NOMO-1 treated with dmso at 0.1 percent for 144 hours (cell line): ENCODE measurements at regions not wholly inside any gene's neighbourhood (a gene's known extent, or its start where the extent isn't known, plus 50 kb on each side); places are given as distances from the start of the nearest gene placed in this dataset.

Source experiments
- DNase-seq: peaks from one replicate; lab custom pipeline; 2025; ENCODE audit not compliant: unreplicated experiment; lab: John Stamatoyannopoulos, UW

DNA sequence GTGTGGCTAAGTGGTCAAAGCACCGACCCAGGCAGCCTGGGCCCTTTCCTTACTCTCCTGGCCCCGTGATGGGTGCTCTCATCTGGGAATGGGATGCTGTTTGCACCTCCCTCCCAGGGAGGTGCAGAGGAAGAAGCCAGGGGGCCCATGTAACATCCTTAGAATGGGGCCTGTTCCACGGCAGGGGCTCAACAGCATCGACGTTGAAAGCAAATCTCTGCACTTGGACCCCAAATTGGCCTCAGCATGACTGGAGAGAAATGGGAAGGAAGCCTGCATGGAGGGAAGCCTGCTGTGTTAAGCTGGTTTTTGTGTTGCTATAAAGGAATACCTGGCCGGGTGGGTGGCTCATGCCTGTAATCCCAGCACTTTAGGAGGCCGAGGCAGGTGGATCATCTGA is 1288.4 kb downstream of the TBC1D22A start:
- no peak for DNase-seq

GRCh38 chr22:48049116-48049515 is 1286.7 kb downstream of the TBC1D22A start:
- no peak for DNase-seq

DNA sequence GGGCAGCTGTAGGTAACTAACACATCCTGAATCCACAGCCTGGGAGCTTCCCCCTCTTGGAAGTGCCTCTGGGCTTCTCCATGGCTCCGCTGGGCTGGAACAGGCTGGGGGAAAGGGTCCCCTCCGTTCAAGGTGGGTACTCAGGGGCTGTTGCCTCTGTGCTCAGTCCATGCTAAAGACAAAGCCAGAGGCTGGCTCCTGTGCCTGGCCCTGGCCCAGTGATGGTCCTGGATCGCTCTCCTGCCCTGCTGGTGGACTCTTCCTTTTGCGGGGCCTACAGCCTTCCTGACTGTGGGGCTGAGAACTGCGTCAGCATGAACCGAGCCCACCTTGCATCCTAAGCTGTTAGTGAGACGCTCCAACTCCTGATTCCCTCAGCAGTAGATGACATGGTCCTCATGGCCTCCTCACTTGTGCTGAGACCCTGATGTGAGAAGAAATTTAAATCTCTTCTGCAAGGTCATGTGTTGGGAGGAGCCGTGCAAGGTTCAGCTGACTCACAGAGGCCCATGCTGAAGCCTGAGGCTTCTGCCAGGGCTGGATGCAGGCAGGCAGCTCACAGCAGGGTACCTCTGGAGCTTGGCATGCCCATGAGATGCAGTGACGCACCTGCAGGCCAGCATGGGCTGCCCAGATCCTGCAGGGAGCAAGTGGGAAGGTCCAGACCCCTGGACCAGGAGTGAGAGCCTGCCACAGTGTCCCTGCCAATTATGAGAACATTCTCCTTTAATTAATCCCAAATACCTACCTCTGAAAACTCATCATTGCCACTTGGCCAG is 1285.5 kb downstream of the TBC1D22A start:
- no peak for DNase-seq

DNA sequence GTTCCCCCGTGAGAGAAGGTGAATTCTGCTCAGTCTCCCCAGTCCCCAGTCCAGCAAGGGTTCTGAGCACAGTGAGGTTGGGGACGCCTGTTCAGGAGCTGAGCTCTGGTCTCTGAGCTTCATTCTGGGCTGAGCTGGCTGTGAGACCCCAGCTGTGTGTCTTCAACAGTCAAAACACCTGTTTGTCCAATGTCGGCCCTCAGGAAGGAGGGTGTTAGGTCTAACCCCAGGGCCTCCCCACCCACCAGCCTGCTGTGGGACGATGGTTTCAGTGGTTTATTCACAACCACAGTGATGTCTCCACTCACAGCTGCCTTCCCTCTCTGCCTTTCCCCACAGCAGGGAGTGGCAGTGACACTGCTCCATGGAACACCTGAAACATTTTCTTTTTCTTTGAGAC is 1282.9 kb downstream of the TBC1D22A start:
- no peak for DNase-seq

GRCh38 chr22:48044487-48045060 is 1282.1 kb downstream of the TBC1D22A start:
- no peak for DNase-seq

DNA sequence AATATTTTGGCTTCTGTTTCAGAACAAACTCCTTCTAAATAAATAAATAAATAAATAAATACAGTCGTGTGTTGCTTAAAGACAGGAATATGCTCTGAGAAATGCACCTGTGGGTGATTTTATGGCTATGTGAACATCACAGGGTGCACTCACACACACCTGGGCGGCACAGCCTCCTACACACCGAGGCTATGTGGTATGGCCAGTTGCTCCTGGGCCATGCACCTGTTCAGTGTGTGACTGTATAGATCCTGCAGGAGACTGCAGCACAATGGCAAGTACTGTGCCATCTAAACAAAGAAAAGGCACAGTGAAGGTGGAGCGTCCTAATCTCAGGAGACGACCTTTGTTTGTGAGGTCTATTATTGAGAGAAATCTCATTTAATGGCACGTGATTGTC is 1281.1 kb downstream of the TBC1D22A start:
- DNase-seq: no peak

DNA sequence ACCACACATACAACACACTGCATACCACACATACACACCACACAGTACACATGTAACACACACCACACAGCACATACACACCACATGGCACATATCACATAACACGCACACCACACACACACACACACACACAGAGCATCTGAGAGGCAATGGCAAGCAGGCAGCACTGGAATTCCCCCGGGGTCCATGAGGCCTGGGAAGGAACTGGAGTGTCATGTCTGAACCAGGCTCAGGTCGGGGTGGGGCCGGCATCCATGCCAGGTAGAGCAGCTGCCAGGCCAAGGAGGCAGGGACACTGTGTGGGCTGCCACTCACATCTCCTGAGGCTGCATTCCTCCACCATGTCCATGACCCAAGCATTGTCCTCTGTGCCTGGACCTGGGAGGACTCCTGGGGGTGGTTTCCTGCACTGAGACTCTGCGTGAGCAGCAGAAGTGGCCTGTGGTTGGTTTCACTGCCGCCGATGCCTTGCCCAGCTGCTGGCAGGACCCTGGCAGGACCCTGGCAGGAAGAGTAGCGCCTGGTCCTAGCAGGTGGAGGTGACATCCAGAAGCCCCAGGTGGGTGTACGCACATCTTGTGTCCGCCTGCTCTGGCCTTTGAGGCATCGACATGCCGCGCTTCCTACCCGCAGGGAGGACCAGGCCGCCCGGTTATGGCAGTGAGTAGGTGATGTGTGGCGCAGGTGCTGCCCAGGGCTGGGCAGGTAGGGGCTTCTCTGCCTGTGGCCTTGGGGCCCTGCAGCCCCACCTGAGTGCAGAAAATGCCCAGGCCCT is 1280.4 kb downstream of the TBC1D22A start:
- no peak for DNase-seq

DNA sequence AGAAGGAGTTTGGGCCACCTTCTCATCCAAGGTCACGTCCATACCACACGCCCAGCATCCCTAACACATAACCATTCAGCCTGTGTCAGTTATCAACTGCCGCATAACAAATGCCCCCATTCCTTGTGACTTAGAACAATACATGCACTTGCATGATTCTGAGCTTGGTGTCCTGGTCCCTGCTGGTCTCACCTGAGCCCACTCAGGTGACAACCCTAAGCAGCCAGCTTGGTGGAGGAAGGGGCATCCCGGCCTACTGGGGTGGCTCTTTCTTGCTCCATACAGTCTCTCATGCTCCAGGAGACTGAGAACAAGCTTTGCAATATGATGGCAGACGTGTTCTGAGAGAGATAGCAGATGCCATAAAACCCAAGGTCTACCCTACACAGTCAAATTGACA is 1276.9 kb downstream of the TBC1D22A start:
- DNase-seq: no peak

DNA sequence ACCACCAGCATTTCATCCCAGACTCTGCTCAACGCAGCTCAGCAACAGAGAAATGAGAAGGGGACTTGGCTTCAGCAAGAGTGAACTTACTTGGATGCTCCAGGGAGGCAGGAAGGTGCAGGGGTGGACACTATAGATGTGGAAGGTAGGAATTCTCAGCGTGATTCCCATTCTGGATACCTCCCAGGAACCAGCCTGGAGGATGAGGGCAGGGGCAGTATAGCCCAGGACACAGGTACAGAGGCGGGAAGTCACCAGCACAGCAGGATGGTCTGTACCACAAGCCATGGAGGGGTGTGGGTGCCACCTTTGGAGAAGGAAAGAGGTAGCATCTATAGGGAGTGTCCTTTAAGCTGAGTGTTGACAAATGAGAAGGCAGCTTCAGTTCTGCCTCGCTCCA is 1275.2 kb downstream of the TBC1D22A start:
- DNase-seq: no peak

- no peak for DNase-seq
Observed at GRCh38 chr22:48035897-48036296, 1273.4 kb downstream of the TBC1D22A start.

DNA sequence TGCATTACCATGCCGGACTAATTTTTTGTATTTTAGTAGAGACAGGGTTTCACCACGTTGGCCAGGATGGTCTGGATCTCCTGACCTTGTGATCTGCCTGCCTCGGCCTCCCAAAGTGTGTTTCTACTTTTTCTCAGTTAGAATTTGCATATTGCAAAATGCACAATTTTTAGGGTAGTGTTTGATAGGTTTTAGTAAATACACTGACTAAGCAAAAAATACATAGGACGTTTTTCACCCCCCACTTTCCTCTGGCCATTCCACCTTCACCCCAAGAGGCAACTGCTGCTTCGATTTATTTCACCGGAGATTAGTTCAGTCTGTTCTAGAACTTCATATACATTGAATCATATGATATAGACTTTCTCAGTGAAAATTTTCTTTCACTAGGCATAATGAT is 1269.1 kb downstream of the TBC1D22A start:
- no peak for DNase-seq

- DNase-seq: no peak
Observed at GRCh38 chr22:48025096-48025495, 1262.6 kb downstream of the TBC1D22A start.

- no peak for DNase-seq
Observed at GRCh38 chr22:48021991-48022401, 1259.5 kb downstream of the TBC1D22A start.

DNA sequence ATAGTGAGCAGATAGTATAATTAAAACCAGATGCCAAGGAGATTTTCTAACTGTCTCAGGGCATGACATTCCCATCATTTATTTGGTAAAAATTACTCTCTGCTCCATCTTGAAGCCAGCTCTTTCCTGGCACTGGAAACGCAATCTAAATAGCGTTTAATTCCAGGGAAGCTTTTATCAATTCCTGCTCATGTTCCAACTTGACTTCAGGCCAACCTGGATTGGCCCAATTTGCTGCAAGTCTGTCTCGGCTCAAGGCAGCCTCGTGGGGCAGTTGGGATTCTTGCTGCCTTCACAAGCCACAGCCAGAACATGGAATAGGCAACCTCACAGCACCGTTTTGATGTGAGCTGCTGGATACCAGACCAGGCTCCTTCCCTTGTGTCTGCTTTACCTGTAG is 1255.9 kb downstream of the TBC1D22A start:
- no peak for DNase-seq

- DNase-seq: no peak
Observed at GRCh38 chr22:48015701-48016100, 1253.3 kb downstream of the TBC1D22A start.

DNA sequence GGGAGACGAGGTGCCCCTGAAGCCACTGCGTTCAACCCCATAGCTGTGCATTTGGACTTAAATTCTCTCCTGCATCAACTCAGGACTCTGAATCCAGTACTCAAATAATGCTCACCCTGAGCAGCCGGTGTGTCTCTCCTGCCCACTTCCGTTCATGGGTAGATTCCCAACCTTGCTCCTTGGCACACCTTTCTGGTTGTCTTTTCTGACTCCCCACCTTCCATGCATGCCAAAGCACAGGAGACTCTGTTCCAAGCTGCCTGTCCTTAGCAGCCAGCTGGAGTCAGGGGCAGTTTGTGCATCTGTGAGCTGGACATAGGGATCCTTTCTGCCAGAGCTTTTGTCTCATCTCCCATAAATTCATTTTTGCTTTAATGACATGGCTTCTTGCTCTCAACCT is 1242.5 kb downstream of the TBC1D22A start:
- no peak for DNase-seq

DNA sequence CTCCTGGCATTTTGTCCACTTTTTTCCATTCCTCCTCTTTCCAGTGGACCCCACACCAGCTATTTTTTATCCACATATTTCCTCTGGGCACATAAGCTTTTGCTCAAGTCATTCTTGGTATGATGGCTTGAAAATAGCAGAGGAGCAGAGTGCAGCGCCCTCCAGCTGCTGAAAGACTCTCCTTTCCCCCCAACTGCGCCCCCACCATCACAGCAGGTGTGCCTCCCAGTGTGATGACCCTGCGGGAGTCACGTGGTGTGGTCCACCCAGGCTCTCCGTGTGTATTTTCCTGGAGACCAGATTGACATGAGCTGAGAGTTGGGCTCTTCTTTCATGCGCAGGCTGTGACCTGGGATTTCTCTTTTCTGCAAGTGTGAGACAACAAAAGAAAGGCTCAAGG is 1241.6 kb downstream of the TBC1D22A start:
- DNase-seq: no peak

DNA sequence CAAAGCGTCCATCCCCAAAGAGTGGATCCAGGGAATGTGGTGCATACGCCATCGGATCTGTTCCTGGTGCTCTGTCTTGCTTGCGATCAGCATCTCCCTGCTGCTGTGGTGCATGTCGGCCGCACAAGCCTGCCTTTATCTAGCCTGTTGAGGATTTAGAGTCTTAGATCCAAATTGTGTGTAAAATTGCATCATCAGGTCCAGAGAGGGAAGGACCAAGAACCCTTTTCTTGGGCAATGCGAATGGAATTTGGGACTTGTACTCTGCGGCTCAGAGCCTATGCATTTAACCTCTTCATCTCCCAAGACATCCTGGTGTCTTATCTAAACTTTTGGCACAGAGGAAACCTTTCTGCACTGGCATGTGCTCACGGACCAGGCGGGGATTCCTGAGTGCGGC is 1238.7 kb downstream of the TBC1D22A start:
- DNase-seq: no peak

DNA sequence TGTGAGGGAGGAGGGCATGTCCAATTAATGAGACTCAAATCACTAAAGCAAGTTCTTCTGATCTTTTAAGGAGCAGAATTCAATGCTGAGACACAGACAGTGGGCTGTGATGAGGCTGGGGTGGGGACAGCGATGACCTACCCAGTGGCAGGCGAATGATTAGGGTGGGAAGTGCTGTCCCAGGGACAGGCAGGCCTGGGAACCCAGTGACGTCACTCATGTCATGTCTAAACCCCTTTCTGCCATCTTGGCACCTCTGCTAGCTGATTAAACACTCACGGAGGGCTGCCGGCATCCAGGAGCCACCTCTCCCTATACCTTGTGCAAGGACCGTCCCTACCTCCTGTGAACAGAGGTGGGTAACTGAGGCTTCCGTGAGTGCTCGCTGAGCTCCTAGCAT is 1235.2 kb downstream of the TBC1D22A start:
- DNase-seq: no peak

- no peak for DNase-seq
Observed at GRCh38 chr22:47997052-47997590, 1234.7 kb downstream of the TBC1D22A start.

GRCh38 chr22:47996446-47996857 is 1234.0 kb downstream of the TBC1D22A start:
- no peak for DNase-seq

- DNase-seq: no peak
Observed at GRCh38 chr22:47995718-47996117, 1233.3 kb downstream of the TBC1D22A start.
